HG03457 (cell line): ENCODE measurements at regions not wholly inside any gene's neighbourhood (a gene's known extent, or its start where the extent isn't known, plus 50 kb on each side); places are given as distances from the start of the nearest gene placed in this dataset.

Experiments
- ATAC-seq: cut with Tn5 transposase; IDR thresholded peaks from one replicate; pipeline ENCODE4 v1.9.1; 2021; ENCODE audit warnings: moderate number of reproducible peaks; ENCODE audit not compliant: unreplicated experiment

GRCh38 chr15:62985768-62986167 is 56.8 kb upstream of the TPM1 start:
- no peak for ATAC-seq

- no peak for ATAC-seq
These were observed 55.6 kb upstream of the TPM1 start for GRCh38 chr15:62986948-62987347.

GRCh38 chr15:62988701-62989100 is 53.8 kb upstream of the TPM1 start:
- ATAC-seq: no peak

- no peak for ATAC-seq
These were observed 53.0 kb upstream of the TPM1 start for GRCh38 chr15:62989366-62990055.

- no peak for ATAC-seq
These were observed 50.8 kb upstream of the TPM1 start for GRCh38 chr15:62991698-62992097.

- ATAC-seq: no peak
These were observed 50.2 kb upstream of the TPM1 start for GRCh38 chr15:62992302-62992701.
